Muscle layer of duodenum (tissue), 2 donors: ENCODE measurements at regions not wholly inside any gene's neighbourhood (a gene's known extent, or its start where the extent isn't known, plus 50 kb on each side); places are given as distances from the start of the nearest gene placed in this dataset.

Experiments used
- H3K27ac ChIP-seq: one replicate; pipeline ENCODE4 v1.7.0; 2013; ENCODE audit warnings: mild to moderate bottlenecking, low read length
- H3K27me3 ChIP-seq: one replicate; pipeline ENCODE4 v1.7.0; 2013; ENCODE audit warnings: low read depth, mild to moderate bottlenecking, control low read depth, low read length
- H3K36me3 ChIP-seq, 2 donors: one replicate each; pipeline ENCODE4 v1.7.0; 2013; ENCODE audit warnings: low read length in 2 of 2, control low read depth in 1 of 2, mild to moderate bottlenecking in 1 of 2; ENCODE audit not compliant: insufficient read depth in 2 of 2, control insufficient read depth in 1 of 2
- H3K4me1 ChIP-seq, 2 donors: one replicate each; pipeline ENCODE4 v1.7.0; 2013; ENCODE audit warnings: low read length in 2 of 2, mild to moderate bottlenecking in 2 of 2, control low read depth in 1 of 2, moderate library complexity in 1 of 2; ENCODE audit not compliant: insufficient read depth in 2 of 2, control insufficient read depth in 1 of 2
- H3K4me3 ChIP-seq, 2 donors: one replicate each; pipeline ENCODE4 v1.7.0; 2013; ENCODE audit warnings: low read length in 2 of 2, low read depth in 1 of 2, mild to moderate bottlenecking in 1 of 2
- H3K9me3 ChIP-seq, 2 donors: one replicate each; pipeline ENCODE4 v1.7.0; 2013; ENCODE audit warnings: low read length in 2 of 2, control low read depth in 1 of 2, mild to moderate bottlenecking in 1 of 2; ENCODE audit not compliant: control insufficient read depth in 1 of 2
- donor health status: healthy.

DNA sequence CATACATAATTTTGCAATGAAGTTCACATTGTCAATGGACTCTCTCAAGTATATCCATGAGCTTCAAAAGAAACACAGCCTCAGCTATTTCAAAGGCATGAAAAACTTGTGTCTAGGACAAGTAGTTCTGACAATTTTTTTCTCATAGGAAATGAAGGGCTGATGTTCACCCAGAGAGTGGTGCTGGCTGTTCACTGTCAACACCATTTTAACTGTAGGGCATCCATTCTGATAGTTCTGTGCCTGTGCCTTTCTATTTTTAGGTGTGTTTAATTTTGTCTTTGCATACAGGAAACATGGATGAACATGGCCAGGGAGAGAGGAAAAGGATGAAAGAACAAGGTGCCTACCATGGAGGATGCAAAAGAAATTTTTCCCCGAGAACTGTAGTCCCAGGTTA is 135.3 kb upstream of the MAP9 start:
- Histone ChIP-seq H3K36me3 (no peaks in the 10 kb centered on the region), H3K9me3 (no peaks in the 10 kb centered on the region), H3K4me1 (peaks cover 0 to 17% of the 10 kb centered on the region in 2 donors), H3K4me3 (no peak overlapping the region), H3K27me3 (no peaks in the 10 kb centered on the region), H3K27ac (no peak overlapping the region)

DNA sequence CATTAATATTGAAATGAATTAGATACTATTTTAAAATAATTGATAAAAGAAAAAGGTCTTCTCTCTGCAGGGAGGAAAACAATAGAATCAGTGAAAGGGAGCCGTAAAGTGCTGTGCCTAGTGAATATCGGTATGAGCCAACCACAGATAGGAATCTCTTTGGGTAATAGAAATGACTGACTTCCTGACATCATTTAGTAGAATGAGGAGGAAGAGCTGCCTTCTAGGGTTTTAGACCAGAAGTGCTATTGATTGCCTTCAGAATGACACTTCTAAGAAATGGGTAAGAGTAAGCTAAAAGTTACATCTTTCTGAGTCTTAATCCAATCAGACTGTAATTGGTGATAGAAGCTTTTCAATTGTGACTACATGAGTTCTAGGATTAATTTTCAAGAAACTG is 134.0 kb upstream of the MAP9 start:
- H3K36me3 ChIP-seq: no peaks in the 10 kb centered on the region
- H3K27ac ChIP-seq: no peak overlapping the region
- H3K9me3 ChIP-seq: no peaks in the 10 kb centered on the region
- no peak overlapping the region for H3K4me3 ChIP-seq
- no peaks in the 10 kb centered on the region for H3K27me3 ChIP-seq
- peaks cover 0 to 20% of the 10 kb centered on the region in 2 donors for H3K4me1 ChIP-seq

DNA sequence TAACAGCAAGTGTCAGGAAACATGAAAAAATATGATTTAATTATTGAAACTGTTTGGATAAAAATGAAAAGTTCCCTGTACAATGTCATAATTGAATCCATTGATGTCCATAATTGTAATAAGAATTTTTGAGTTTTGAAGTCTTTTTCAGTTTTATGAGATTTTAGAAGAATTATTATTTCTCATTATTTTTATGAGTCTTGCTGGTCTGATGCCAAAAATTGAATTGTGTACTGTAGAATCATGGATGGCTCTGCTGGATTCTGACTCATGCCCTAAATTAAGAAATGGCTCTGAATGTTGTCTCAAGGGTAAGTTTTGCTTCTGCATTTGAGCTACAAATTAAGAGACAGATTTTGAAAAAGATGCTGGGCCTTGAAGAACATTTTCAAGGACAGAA is 132.8 kb upstream of the MAP9 start:
- no peaks in the 10 kb centered on the region for H3K36me3 ChIP-seq
- H3K4me1 ChIP-seq: peaks cover 0 to 20% of the 10 kb centered on the region in 2 donors
- no peaks in the 10 kb centered on the region for H3K27me3 ChIP-seq
- H3K4me3 ChIP-seq: no peak overlapping the region
- H3K9me3 ChIP-seq: no peaks in the 10 kb centered on the region
- no peak overlapping the region for H3K27ac ChIP-seq

DNA sequence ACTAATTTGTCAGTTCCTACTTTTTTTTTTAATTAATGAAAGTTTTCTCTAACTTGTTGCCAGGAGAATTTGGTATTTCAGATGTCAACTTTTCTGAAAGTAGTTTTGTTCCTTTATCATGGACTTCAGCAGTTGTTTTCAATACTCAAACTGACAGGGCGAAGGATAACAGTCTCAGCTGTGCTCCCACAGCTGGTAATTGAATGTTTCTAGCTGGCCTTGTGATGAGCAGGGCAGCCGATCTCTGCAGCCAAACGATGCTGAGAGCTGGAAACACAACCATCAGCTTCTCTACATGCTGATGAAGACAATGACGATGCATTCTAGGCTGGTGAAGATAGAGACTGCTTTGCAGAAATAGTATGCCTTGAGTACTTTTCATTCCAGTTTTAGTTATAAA is 130.0 kb upstream of the MAP9 start:
- Histone ChIP-seq H3K36me3 (no peaks in the 10 kb centered on the region), H3K4me3 (no peak overlapping the region), H3K9me3 (no peaks in the 10 kb centered on the region), H3K4me1 (peaks cover 0 to 8% of the 10 kb centered on the region in 2 donors), H3K27ac (no peak overlapping the region), H3K27me3 (no peaks in the 10 kb centered on the region)

DNA sequence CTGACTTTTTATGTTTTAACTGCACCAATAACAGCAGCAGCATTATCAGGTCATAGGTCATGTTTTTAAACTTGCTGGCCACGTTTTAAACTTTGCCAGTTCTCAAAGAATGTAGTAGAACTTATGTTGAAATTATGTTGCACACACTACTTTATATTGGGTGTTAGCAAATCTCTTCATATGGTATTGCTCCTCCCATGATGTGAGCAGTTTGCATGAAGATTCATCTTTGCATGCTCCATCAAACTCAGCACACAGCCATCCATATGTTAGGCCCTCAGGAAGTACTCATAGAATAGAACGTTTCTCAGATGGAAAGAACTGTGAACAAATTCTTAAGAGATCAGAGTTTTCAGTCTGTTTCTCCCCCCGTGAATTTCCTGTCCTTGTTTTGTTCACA is 128.6 kb upstream of the MAP9 start:
- Histone ChIP-seq H3K27ac (no peak overlapping the region), H3K9me3 (no peaks in the 10 kb centered on the region), H3K4me1 (peaks cover 0 to 6% of the 10 kb centered on the region in 2 donors), H3K27me3 (no peaks in the 10 kb centered on the region), H3K4me3 (no peak overlapping the region), H3K36me3 (no peaks in the 10 kb centered on the region)

DNA sequence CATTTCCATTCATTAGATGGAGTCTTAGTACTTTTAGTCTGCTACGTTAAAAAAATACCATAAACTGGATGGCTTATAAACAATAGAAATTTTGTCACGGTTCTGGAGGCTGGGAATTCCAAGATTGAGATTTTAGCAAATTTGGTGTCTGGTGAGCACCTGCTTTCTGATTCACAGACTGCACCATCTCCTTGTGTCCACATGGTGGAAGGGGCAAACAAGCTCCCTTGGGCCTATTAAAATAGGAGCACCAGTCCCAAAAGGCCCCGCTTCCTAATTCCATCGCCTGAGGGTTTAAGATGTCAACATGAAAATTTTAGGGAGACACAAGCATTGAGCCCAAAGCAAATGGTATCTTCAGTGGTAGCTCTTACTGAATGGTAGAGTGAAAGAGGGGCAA is 120.5 kb upstream of the MAP9 start:
- H3K27ac ChIP-seq: no peak overlapping the region
- H3K4me1 ChIP-seq: no peaks in the 10 kb centered on the region
- H3K36me3 ChIP-seq: no peaks in the 10 kb centered on the region
- H3K9me3 ChIP-seq: no peaks in the 10 kb centered on the region
- no peaks in the 10 kb centered on the region for H3K27me3 ChIP-seq
- H3K4me3 ChIP-seq: no peak overlapping the region

DNA sequence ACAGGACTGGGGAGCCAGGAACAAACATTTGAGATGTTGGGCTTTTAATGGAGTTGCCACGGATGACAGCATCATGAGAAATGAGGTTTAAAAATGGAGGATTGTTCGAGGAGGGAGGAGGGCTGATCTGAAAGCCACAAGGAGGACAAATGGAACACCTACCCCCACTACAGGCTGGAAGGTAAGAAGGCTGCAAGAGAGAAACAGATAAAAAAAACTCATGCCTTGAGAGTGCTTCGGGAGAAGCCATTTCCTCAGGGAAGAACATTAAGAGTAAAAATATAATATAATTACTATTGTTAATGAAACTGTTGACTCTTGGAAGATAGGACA is 119.5 kb upstream of the MAP9 start:
- Histone ChIP-seq H3K4me1 (no peaks in the 10 kb centered on the region), H3K4me3 (no peak overlapping the region), H3K27me3 (no peaks in the 10 kb centered on the region), H3K27ac (no peak overlapping the region), H3K36me3 (no peaks in the 10 kb centered on the region), H3K9me3 (no peaks in the 10 kb centered on the region)

DNA sequence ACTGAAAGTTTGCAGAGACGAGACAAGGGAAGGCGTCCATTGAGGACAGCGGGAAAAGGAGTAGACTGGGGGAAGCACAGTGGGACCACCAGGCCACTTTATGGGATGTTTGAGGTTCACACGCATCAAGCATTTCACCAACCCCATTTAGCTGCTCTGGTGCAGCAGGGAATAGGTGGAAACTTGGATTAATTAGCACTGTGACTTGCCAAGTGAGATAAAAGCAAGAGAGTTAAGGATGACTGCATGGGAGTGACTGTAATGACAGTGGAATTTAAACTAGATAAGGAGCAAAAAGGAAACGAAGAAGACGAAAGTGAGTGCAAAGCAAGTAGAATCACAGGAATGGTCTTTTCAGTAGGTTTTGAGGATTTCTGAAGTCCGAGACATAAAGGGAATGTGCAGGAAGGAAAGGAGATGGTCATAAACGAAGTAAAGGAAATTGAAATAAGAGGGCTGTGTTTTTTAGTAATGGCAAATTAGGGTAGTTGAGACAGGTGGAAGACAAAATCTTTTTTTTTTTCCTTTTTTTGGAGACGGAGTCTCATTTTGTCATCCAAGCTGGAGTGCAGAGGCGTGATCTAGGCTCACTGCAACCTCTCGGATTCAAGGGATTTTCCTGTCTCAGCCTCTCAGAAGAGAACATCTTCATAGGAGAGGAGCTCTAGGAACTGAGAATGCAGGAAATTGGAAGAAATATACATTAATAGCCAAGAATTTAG is 119.0 kb upstream of the MAP9 start:
- H3K4me1 ChIP-seq: no peaks in the 10 kb centered on the region
- no peaks in the 10 kb centered on the region for H3K36me3 ChIP-seq
- H3K27ac ChIP-seq: no peak overlapping the region
- H3K27me3 ChIP-seq: no peaks in the 10 kb centered on the region
- no peaks in the 10 kb centered on the region for H3K9me3 ChIP-seq
- H3K4me3 ChIP-seq: no peak overlapping the region

DNA sequence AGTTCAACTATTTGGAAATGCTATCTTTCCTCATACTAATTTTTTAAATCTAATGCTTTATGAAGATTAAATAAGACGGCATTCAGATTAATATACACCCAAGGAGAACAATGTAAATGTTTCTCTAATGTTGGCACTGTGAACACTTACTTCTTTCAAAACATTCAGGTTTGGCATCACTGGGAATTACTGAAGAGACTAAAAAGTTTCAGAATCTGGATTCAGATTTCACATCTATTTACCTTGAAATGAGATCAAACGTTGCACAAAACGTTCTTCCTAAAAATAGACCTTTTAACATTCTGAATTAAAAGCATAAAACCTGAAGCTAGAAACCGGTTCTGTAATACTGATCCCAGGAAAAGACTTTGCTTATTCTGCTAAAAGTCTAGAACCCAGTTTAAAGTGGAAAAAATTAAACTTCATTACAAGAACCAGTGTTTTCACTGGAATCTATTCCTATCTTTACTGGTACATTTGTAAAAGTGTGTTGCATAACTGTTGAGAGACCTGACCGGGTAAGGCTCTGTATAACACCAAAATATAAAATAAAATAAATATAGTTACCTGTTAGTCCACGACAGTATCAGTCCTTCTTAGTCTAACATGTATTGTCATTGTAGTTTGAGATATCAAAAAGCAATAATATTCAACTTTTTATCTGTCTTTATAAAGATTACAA is 117.4 kb upstream of the MAP9 start:
- no peaks in the 10 kb centered on the region for H3K27me3 ChIP-seq
- no peak overlapping the region for H3K27ac ChIP-seq
- no peaks in the 10 kb centered on the region for H3K9me3 ChIP-seq
- H3K4me1 ChIP-seq: no peaks in the 10 kb centered on the region
- no peak overlapping the region for H3K4me3 ChIP-seq
- H3K36me3 ChIP-seq: no peaks in the 10 kb centered on the region

DNA sequence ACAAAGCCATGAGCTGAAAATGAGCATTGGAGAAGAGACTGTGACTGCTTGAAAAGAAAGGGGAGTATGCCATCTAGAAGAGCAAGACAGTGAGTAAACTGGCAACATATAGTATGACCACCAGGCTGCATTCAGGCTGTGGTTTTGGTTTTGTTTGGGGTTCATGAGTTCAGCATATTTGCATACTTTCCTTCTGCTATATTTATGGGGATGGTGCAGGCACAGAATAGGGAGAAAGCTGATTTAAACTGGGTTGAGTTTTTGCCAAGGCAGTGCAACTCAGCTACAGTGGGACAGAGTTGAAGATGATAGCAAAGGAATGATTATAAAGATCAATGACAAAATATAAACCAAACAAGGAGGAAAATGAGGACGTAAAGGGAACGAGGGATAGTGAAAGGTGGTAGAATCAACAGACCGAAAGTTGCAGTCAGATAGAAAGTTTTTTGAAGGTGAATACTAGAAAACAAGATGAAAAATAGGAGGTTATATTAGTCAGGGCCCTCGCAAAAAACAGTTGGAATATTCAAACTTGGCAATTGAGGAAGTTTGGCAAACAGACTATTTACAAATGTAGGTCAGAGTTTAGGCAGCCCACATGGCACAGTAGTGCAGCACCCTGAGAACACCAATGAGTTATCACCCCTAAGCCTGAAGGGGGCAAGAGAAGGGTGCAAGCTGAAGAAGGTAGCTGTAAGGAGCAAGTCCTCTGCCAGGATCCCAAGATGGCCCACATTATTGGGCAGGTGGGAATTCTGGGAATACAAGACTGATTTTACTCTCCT is 114.8 kb upstream of the MAP9 start:
- no peaks in the 10 kb centered on the region for H3K9me3 ChIP-seq
- no peaks in the 10 kb centered on the region for H3K36me3 ChIP-seq
- no peaks in the 10 kb centered on the region for H3K4me1 ChIP-seq
- H3K4me3 ChIP-seq: no peak overlapping the region
- no peaks in the 10 kb centered on the region for H3K27me3 ChIP-seq
- H3K27ac ChIP-seq: no peak overlapping the region

DNA sequence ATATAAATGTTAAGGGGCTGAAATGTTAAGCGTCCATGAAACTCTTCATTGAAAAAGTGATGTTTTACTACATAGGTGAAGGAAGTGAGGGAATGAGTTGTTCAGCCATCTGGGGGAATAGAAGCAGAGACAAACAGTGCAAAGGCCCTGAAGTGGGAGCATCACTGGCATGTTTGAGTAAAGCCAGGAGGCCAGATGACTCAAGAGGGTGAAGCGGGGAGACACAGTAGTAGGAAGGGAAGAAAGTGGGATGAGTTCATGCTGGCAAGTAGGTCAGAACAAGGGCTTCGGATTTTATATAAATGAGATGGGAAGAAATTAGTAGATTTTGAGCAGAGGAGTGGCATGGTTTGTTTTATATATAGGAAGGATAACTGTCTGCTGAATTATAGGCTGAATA is 112.5 kb upstream of the MAP9 start:
- H3K27ac ChIP-seq: no peak overlapping the region
- H3K4me3 ChIP-seq: no peak overlapping the region
- H3K9me3 ChIP-seq: no peaks in the 10 kb centered on the region
- H3K36me3 ChIP-seq: no peaks in the 10 kb centered on the region
- H3K4me1 ChIP-seq: no peaks in the 10 kb centered on the region
- no peaks in the 10 kb centered on the region for H3K27me3 ChIP-seq
